Spleen (tissue), 11 donors: ENCODE measurements at regions not wholly inside any gene's neighbourhood (a gene's known extent, or its start where the extent isn't known, plus 50 kb on each side); places are given as distances from the start of the nearest gene placed in this dataset.

ENCODE experiments used
- DNase-seq: peaks from one replicate; pipeline ENCODE4 v3.0.0-alpha.2; 2020
- H3K27ac ChIP-seq, 8 donors: fragments of 200-600 bp; sonication (generic) in 7 of 8; 1 replicate in 4 of 8; 2 replicates in 4 of 8; pipeline versions ENCODE4 v1.5.0 to v1.8.0; 2016 to 2021; ENCODE audit warnings: inconsistent platforms in 4 of 8, mild to moderate bottlenecking in 4 of 8, moderate library complexity in 1 of 8
- H3K27me3 ChIP-seq, 7 donors: fragments of 200-600 bp; sonication (generic) in 6 of 7; replicated peaks in 1 of 7; 1 replicate in 4 of 7; 2 replicates in 3 of 7; pipeline versions ENCODE4 v1.5.0 to v1.8.0; 2016 to 2021; ENCODE audit warnings: inconsistent platforms in 3 of 7, mild to moderate bottlenecking in 1 of 7
- H3K36me3 ChIP-seq, 6 donors: fragments of 200-600 bp; sonication (generic) in 5 of 6; 1 replicate in 4 of 6; 2 replicates in 2 of 6; pipeline versions ENCODE4 v1.5.0 to v1.8.0; 2016 to 2021; ENCODE audit warnings: inconsistent platforms in 2 of 6
- H3K4me1 ChIP-seq, 6 donors: fragments of 200-600 bp; sonication (generic) in 5 of 6; 1 replicate in 3 of 6; 2 replicates in 3 of 6; pipeline versions ENCODE4 v1.5.0 to v1.8.0; 2016 to 2021; ENCODE audit warnings: inconsistent platforms in 3 of 6
- H3K4me3 ChIP-seq, 8 donors: fragments of 200-600 bp; sonication (generic) in 7 of 8; 1 replicate in 4 of 8; 2 replicates in 4 of 8; pipeline versions ENCODE4 v1.5.0 to v1.8.0; 2016 to 2021; ENCODE audit warnings: inconsistent platforms in 4 of 8, mild to moderate bottlenecking in 4 of 8, moderate library complexity in 2 of 8
- H3K9me3 ChIP-seq, 8 donors: fragments of 200-600 bp; sonication (generic) in 7 of 8; 1 replicate in 4 of 8; 2 replicates in 4 of 8; pipeline versions ENCODE4 v1.5.0 to v1.8.0; 2016 to 2021; ENCODE audit warnings: inconsistent platforms in 4 of 8
- CTCF ChIP-seq, 11 experiments: fragments of 200-600 bp in 7 of 11; fragments of 450-650 bp in 4 of 11; sonication (generic) in 4 of 11; IDR thresholded peaks in 8 of 11; conservative IDR thresholded peaks in 3 of 11; 1 replicate in 7 of 11; 2 replicates in 4 of 11; pipeline versions ENCODE4 v1.4.0 to v1.8.0; 2016 to 2021; ENCODE audit warnings: antibody characterized with exemption in 11 of 11, inconsistent platforms in 4 of 11, mild to moderate bottlenecking in 1 of 11
- POLR2A ChIP-seq, 3 donors: fragments of 450-650 bp; IDR thresholded peaks; one replicate each; pipeline ENCODE4 v1.5.1; 2017; ENCODE audit warnings: antibody characterized with exemption in 3 of 3, mild to moderate bottlenecking in 1 of 3
- POLR2AphosphoS5 ChIP-seq, 3 donors: sonication (generic); formaldehyde crosslinking; IDR thresholded peaks; one replicate each; pipeline ENCODE4 v1.5.1; 2017; ENCODE audit warnings: antibody characterized with exemption in 3 of 3
- WGBS, 5 donors: extraction: QIAGEN DNeasy Blood & Tissue Kit in 3 of 5; methylation state at CpG; one replicate each; pipeline versions ENCODE4 v1.1.5 to v1.1.7; 2013 to 2018; 5-methylcytosine and 5-hydroxymethylcytosine counted together
- intact Hi-C: fragments of 100-400 bp; cut with DNase I; formaldehyde crosslinking; loops from one replicate; pipeline ENCODE4 v1.15.0; 2023; ENCODE audit warnings: low total_unique reads
- donor health status: healthy with polysubstance abuse.
- donor health status: DM: no; HTN: no; CAD: no; lungs with moderate emphysema.
- donor health status: DM: no; HTN: no; CAD: no.
- donor health status: Bipolar disorder and iron deficiency.
- donor health status: healthy.
- donor health status: DM: no; HTN: no; CAD: no.
- donor health status: DM: yes; HTN: yes; CAD: no.

GRCh38 chr9:30193421-30193820 lies 2191.0 kb upstream of the ACO1 start:
- Histone ChIP-seq H3K9me3 (peaks cover 2 to 34% (median 24%) of the 10 kb centered on the region in 8 donors), H3K27me3 (no peaks in the 10 kb centered on the region), H3K27ac (no peak overlapping the region), H3K36me3 (no peaks in the 10 kb centered on the region), H3K4me3 (no peak overlapping the region), H3K4me1 (no peaks in the 10 kb centered on the region)
- intact Hi-C loops: no loop called here
- no peak for DNase-seq
- WGBS, 5 donors: 70 to 86% (median 75%) methylated on average over 6 of the region's 6 CpGs
- TF ChIP-seq POLR2A (IDR thresholded peaks at IDR 0.05): no peak
- TF ChIP-seq POLR2AphosphoS5 (IDR thresholded peaks at IDR 0.05): no peak
- no peak for TF ChIP-seq CTCF (IDR thresholded peaks at IDR 0.05 in 8 of 11, conservative IDR thresholded peaks at IDR 0.05 in 3 of 11)

DNA sequence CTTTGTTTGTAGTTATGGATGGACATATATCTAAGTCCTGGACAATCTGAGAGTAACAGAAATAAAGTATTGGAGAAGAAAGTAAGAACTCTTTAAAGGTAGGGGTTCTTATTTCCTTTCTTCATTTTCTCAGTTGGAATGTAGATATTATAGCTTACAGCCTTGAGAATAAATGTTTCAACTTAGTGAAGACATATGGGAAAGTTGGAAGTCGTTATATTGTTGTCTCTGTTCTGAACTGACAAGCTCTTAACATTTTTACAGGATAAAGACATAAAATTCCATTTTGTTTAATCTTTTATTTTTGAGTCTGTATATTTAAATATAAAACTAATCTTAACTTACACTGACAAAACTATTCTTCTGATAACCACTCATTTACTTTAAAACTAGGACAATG lies 2187.5 kb upstream of the ACO1 start:
- DNase-seq: no peak
- intact Hi-C loops: no loop called here
- WGBS, 5 donors: 52 to 63% (median 57%) methylated on average over 1 of the region's 1 CpG
- H3K4me3 ChIP-seq: no peak overlapping the region
- no peak overlapping the region for H3K27ac ChIP-seq
- H3K36me3 ChIP-seq: no peaks in the 10 kb centered on the region
- H3K4me1 ChIP-seq: no peaks in the 10 kb centered on the region
- peaks cover 0 to 32% (median 20%) of the 10 kb centered on the region in 8 donors for H3K9me3 ChIP-seq
- H3K27me3 ChIP-seq: no peaks in the 10 kb centered on the region
- TF ChIP-seq POLR2AphosphoS5 (IDR thresholded peaks at IDR 0.05) (no peak), POLR2A (IDR thresholded peaks at IDR 0.05) (no peak), CTCF (IDR thresholded peaks at IDR 0.05 in 8 of 11, conservative IDR thresholded peaks at IDR 0.05 in 3 of 11) (no peak)

DNA sequence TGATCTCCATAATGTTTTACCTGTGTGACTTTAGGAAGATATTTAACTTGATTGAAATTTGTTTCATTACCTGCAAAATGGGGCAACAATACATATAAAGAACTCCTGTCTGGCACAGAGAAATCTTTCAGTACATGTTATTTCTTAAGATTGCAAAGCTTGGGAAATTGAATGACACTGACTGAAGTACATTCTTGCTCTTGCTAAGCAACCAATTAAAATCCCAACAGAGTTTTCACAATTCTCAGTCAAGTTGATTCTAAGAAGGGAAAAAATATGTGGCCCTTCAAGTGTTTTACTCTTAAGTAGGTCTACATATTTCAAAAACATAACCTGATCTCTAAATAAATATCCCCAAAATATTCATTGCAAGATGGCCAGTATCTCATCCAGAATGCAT lies 2187.0 kb upstream of the ACO1 start:
- Histone ChIP-seq H3K27ac (no peak overlapping the region), H3K4me1 (no peaks in the 10 kb centered on the region), H3K4me3 (no peak overlapping the region), H3K9me3 (peaks cover 0 to 32% (median 20%) of the 10 kb centered on the region in 8 donors), H3K36me3 (no peaks in the 10 kb centered on the region), H3K27me3 (no peaks in the 10 kb centered on the region)
- intact Hi-C loops: no loop called here
- DNase-seq: no peak
- TF ChIP-seq POLR2A (IDR thresholded peaks at IDR 0.05) (no peak), POLR2AphosphoS5 (IDR thresholded peaks at IDR 0.05) (no peak), CTCF (IDR thresholded peaks at IDR 0.05 in 8 of 11, conservative IDR thresholded peaks at IDR 0.05 in 3 of 11) (no peak)

GRCh38 chr9:30197954-30198353 lies 2186.5 kb upstream of the ACO1 start:
- no peaks in the 10 kb centered on the region for H3K36me3 ChIP-seq
- no peak for DNase-seq
- no peaks in the 10 kb centered on the region for H3K4me1 ChIP-seq
- peaks cover 0 to 32% (median 20%) of the 10 kb centered on the region in 8 donors for H3K9me3 ChIP-seq
- intact Hi-C loops: no loop called here
- WGBS, 5 donors: 78 to 86% (median 84%) methylated on average over 4 of the region's 4 CpGs
- no peak overlapping the region for H3K4me3 ChIP-seq
- TF ChIP-seq POLR2AphosphoS5 (IDR thresholded peaks at IDR 0.05) (no peak), POLR2A (IDR thresholded peaks at IDR 0.05) (no peak), CTCF (IDR thresholded peaks at IDR 0.05 in 8 of 11, conservative IDR thresholded peaks at IDR 0.05 in 3 of 11) (no peak)
- H3K27ac ChIP-seq: no peak overlapping the region
- no peaks in the 10 kb centered on the region for H3K27me3 ChIP-seq
